ENCODE measurements at regions not wholly inside any gene's neighbourhood (a gene's known extent, or its start where the extent isn't known, plus 50 kb on each side); places are given as distances from the start of the nearest gene placed in this dataset.

GRCh38 chr3:22661121-22661700, 541.9 kb upstream of the UBE2E2 start:
- TF ChIP-seq POLR2A (IDR thresholded peaks at IDR 0.05; ENCODE audit: low read length) (no peak), GATA1 (IDR thresholded peaks at IDR 0.05; ENCODE audit: low read depth, low read length) (no peak)

Measured in erythroblast (primary cell).